HL-60 (cell line): ENCODE measurements at regions not wholly inside any gene's neighbourhood (a gene's known extent, or its start where the extent isn't known, plus 50 kb on each side); places are given as distances from the start of the nearest gene placed in this dataset.
"Not testable (repeated sequence)": the region's sequence is repeated elsewhere in the genome, so short reads cannot be mapped to it uniquely, and the experiment has no call there.

Experiments used
- DNase-seq, 2 experiments: peaks; one replicate each; pipeline ENCODE4 v3.0.0-alpha.2; 2010 to 2020; ENCODE audit warnings: low read depth in 1 of 2, low spot score in 1 of 2
- H3K27ac ChIP-seq: fragments of 250-450 bp; sonication (Bioruptor Pico); replicated peaks from 2 replicates; pipeline ENCODE4 v1.5.1; 2020; ENCODE audit warnings: mild to moderate bottlenecking, moderate library complexity
- H3K27me3 ChIP-seq: fragments of 250-450 bp; sonication (Bioruptor Pico); 2 replicates; pipeline ENCODE4 v1.5.1; 2021; ENCODE audit warnings: mild to moderate bottlenecking, moderate library complexity; ENCODE audit not compliant: insufficient read depth, poor library complexity, severe bottlenecking
- H3K4me3 ChIP-seq: replicated peaks from 2 replicates; pipeline ENCODE4 v1.5.1; 2011; ENCODE audit warnings: mild to moderate bottlenecking, control low read depth, low read length; ENCODE audit not compliant: insufficient read depth
- CTCF ChIP-seq: IDR thresholded peaks from one replicate; pipeline ENCODE4 v1.5.1; 2011; ENCODE audit warnings: low read length, control low read depth, inconsistent platforms; ENCODE audit not compliant: insufficient read depth
- GABPA ChIP-seq: IDR thresholded peaks from 2 replicates; pipeline ENCODE4 v1.6.1; 2012; ENCODE audit warnings: low read depth
- POLR2AphosphoS5 ChIP-seq: IDR thresholded peaks from 2 replicates; pipeline ENCODE4 v1.6.1; 2012; ENCODE audit warnings: low read depth
- REST ChIP-seq: IDR thresholded peaks from 2 replicates; pipeline ENCODE4 v1.6.1; 2012; ENCODE audit warnings: low read depth; ENCODE audit not compliant: insufficient replicate concordance
- SPI1 ChIP-seq: IDR thresholded peaks from 2 replicates; pipeline ENCODE4 v1.6.1; 2012; ENCODE audit warnings: low read depth, mild to moderate bottlenecking, borderline replicate concordance

- H3K27me3 ChIP-seq = no peaks in the 10 kb centered on the region
- no peak overlapping the region for H3K27ac ChIP-seq
- TF ChIP-seq GABPA = no peak
- TF ChIP-seq SPI1 = no peak
- no peak for TF ChIP-seq REST
- TF ChIP-seq CTCF = no peak
- TF ChIP-seq POLR2AphosphoS5 = no peak
- H3K4me3 ChIP-seq = no peak overlapping the region
- DNase-seq = no peak
Measured at GRCh38 chr2:177002983-177003382, 209.6 kb upstream of the HNRNPA3 start.

GRCh38 chr2:177007726-177008125 lies 204.9 kb upstream of the HNRNPA3 start:
- not testable (repeated sequence) for H3K4me3 ChIP-seq, DNase-seq, H3K27ac ChIP-seq, H3K27me3 ChIP-seq

GRCh38 chr2:177008662-177009061 lies 203.9 kb upstream of the HNRNPA3 start:
- not testable (repeated sequence) for H3K27me3 ChIP-seq, H3K4me3 ChIP-seq, H3K27ac ChIP-seq, DNase-seq

- TF ChIP-seq SPI1 = no peak
- TF ChIP-seq GABPA = no peak
- no peak for TF ChIP-seq POLR2AphosphoS5
- no peak for TF ChIP-seq CTCF
- TF ChIP-seq REST = no peak
- DNase-seq = no peak
Measured at GRCh38 chr2:177010146-177010545, 202.4 kb upstream of the HNRNPA3 start.

GRCh38 chr2:177010861-177011260 lies 201.7 kb upstream of the HNRNPA3 start:
- H3K27me3 ChIP-seq = no peaks in the 10 kb centered on the region
- no peak for DNase-seq
- no peak for TF ChIP-seq REST
- TF ChIP-seq CTCF = no peak
- no peak for TF ChIP-seq GABPA

More at GRCh38 chr2:177010146-177010545, 202.4 kb upstream of the HNRNPA3 start:
- Histone ChIP-seq H3K27ac (no peak overlapping the region), H3K4me3 (no peak overlapping the region), H3K27me3 (no peaks in the 10 kb centered on the region)

More at GRCh38 chr2:177010861-177011260, 201.7 kb upstream of the HNRNPA3 start:
- H3K4me3 ChIP-seq = no peak overlapping the region
- no peak overlapping the region for H3K27ac ChIP-seq
